ENCODE measurements at regions not wholly inside any gene's neighbourhood (a gene's known extent, or its start where the extent isn't known, plus 50 kb on each side); places are given as distances from the start of the nearest gene placed in this dataset.

- TF ChIP-seq POLR2A (IDR thresholded peaks at IDR 0.05; ENCODE audit: low read depth, low read length) (no peak), PAX5 (IDR thresholded peaks at IDR 0.05; ENCODE audit: insufficient read depth, low read length, severe bottlenecking) (no peak), POLR2AphosphoS5 (IDR thresholded peaks at IDR 0.05; ENCODE audit: low read depth, low read length) (no peak), TAF1 (IDR thresholded peaks at IDR 0.05; ENCODE audit: low read depth, low read length) (no peak), POU2F2 (IDR thresholded peaks at IDR 0.05; ENCODE audit: low read depth, low read length) (no peak)
Measured at GRCh38 chr13:105312906-105313305, 1222.6 kb downstream of the EFNB2 start.

All from GM12891 (cell line).